NCI-H510A treated with DMSO at 0.1 percent for 48 hours (cell line): ENCODE measurements at regions not wholly inside any gene's neighbourhood (a gene's known extent, or its start where the extent isn't known, plus 50 kb on each side); places are given as distances from the start of the nearest gene placed in this dataset.
A peak's percentile ranks its signal among the peaks of the same experiment; 100 is the strongest.

ENCODE experiments used
- DNase-seq: peaks from one replicate; lab custom pipeline; 2025; lab: John Stamatoyannopoulos, UW

DNA sequence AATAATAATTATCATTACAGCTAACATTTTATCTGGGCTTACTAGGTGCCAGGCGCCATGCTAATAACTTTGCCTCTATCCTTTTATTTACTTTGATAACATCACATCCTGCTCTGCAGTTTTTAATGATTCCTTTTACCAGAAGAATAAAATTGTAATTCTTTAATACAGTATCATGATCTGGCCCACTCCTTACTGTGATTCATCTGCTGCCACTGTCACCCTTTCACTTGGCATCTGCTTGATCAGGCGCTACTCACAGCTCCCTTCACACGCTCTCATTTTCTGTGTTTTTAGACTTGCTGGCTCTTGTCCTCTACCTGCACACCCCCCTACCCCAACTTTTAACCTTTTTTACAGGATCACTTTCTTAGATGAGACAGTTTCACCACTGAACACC is 167.5 kb downstream of the NTMT2 start:
- DNase-seq: no peak

DNA sequence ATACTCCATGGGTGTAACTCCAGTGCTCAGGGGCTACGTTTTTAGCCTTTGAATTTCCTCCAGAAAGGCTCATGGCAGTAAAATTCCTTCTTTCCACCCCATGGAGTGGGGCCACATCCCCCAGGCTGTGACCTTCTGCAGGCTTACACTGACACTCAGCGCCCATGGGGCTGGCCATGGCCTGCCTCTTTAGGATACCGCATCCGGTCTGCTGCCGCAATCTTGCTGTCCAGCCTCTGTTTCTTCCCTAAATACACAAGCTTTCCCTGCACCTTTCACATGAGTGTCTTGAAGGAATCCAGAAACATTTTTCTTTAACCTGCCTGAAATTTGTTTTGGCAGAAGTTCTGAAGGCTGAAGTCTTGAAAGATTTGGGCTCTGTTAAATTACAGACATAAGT is 170.5 kb downstream of the NTMT2 start:
- DNase-seq: no peak

DNA sequence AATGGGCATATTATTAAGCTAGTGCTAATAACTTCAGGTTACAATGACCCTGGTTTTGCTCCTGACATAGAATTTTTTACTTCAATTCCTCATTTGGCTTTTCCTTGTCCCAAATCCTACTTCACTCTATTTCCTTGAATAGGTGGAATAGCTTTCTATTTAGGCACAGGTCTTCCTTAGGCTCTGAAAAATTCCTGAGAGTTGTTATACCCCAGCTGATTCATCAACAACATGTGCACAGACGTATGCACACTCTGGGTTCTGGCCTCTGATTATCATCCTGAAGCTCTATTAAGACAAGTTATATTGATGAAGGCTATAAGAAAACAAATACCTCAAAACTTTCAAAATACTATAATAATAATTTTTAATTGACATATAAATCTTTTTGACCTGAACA is 172.4 kb downstream of the NTMT2 start:
- no peak for DNase-seq

DNA sequence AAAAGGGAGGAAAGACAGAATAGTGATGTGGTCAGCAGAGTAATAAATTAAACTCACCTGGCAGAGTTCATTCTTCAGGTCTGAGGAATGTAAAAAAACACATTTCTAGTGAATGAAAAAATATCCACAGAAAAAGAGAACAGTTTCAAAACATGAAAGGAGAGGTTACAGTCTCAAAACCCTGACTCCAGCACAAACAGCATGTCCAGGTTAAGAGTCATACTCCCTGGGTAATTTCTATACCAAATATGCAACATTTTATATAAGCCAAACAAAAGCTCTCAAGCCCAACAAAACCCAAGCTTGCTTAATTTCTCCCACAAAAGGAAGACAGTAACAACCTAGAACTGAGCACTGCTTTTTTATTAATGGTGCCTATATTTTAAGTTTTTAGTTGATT is 173.0 kb downstream of the NTMT2 start:
- no peak for DNase-seq

DNA sequence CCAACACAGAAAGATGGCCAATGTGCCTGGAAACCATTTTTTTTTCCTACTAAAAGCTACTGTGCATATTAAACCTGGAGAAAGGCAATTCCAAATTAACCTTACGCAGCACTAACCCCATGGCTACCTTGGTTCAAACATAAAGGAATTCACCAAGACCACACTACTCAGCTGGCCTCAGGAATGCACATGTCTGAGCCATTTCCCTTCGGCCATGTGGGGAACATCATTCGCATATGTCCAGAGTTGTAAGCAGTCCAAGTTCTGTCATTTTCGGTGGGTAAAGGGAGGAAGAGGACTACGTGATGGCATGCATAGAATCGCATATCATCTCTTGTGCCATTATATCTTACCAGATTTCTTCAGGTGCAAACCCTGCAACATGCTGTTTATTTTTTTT is 175.4 kb downstream of the NTMT2 start:
- DNase-seq: no peak

DNA sequence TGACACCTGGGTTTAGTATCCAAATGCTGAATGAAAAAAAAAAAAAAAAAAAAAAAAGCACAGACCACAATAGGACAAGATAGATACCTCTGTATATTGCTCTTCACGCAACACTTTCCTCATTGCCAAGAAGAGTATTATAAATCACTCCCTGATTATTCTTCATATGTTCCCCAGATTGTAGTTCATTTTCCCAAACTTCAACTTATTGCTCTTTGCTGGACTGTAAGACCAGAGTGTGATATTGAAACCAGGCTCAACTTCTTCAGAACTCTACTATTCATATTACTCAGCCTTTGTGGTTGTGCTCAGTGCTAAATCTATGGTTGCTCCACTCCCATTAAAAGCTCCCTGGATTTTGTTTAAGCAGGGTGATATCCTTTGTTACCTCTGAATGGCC is 180.4 kb downstream of the NTMT2 start:
- no peak for DNase-seq

DNA sequence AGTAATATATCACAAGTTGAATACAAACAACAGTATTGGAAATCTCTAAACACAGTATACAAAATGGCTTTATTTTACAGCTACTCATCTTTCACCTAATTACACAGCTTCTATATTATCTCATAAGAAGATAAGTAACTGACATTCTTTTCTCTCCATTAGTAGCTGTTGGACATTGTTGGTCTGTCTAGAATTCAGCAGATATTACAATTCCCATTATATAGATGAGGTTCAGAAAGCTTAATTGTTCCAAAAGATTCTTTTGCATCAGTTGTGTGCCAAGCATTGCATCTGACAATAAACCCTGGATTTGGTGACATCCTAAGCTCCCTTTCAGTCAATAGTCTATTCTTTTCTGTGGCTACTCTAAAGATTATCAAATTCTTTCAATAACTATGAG is 187.0 kb downstream of the NTMT2 start:
- no peak for DNase-seq

DNA sequence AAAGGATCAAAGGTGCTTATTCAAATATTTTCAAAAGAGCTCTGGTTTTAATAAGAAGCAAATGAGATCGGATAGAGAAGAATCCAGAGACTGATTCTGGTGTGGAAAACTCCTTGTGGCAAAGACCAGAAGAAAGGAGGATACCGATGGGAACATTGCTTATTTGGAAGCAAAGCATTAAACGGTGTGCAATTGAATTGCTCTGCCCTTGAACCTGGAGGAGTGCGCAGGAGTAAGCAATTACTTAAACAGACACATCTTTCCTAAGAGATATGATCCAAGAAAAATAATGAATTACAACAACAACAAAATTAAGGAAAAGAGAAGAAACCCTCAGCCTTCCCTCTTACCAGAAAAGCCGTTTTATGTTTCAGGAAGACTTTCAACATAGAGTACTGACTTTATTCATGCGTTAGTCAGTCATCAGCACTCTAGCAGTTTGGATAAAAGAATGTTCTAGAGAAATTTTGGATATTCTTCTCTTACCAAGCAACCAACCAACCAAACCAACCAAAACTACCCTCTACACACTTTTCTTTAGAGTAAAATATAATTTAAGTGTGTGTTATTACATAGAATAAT is 191.7 kb downstream of the NTMT2 start:
- DNase-seq: no peak

DNA sequence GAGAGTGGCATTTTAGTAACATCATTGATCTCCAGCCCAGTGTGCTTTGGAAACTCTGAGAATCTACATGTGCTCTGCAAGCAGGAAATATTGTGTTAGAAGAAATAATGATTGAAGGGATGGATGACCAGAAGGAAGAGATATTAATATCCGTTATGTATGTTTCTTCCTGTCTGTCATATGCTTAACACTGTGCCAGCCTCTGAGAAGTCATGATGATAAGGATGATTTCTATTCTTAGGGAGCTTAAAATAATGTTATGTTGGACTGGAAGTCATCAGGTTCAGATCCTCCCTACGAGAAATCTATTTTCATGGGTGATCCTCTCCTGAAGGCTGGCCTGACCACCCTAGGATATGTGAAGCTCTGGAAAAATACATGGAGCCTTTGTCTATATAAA is 192.4 kb upstream of the GORAB start:
- no peak for DNase-seq

DNA sequence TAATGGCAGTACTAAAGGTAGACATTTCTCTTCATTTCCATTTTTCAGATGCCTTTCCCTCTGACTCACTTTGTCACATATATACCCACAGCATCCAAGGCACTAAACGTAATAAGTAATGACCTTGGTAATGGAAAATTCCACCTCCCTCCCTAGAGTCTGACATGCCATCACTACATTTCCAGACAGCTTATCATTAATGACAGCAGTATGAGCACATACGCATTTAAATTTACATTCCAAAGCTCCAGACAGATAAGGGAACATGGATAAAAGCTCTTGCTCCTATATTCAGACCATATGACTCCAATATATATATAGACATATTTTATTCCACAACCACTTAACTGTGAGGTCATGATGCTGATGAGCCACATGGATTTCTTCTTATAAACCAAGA is 191.7 kb upstream of the GORAB start:
- no peak for DNase-seq

DNA sequence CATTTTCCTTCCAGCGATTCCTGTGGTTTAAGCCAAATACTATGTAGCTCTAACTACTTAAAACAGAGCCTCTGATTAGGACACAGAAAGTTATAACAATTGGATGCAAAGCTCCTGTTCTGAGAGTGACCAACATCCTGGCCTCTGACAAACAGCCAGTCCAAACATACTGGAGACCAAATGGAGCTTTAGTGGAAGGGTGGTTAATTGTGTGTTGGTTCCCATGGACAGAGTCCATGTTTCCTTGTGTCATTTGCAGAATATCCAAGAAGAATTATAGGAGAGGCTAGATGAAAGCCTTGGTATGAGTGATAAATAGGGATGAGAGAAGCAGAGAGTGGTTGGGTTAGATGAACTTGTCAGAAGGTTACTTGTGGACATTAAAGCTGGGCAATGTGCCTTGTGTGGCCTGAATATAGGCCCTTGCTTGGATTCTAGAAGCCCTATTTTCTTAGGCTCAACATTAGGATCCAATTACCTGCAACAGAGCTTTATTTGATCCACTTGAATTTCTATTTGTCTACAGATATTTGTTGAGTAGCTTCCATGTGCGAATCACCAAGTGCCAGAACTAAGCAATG is 180.5 kb upstream of the GORAB start:
- DNase-seq: peak; percentile 39

DNA sequence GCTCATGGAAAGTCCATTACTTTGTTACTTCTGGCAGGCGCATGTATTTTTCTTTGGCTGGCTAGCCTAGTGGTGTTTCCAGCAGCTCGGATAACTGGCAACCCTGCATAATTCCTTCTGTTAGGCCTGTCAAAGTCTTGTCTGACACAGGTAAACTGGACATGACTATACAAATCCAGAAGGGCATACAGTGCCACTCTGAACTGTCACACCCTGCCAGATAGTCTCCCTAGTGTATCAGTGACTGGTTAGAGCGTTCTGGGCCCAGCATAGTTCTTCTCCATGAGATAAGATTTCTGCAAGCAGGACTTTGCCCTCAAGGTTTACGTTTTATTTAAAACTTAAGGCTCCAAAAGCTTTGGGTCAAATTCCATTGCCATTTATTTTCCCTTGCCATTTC is 177.7 kb upstream of the GORAB start:
- no peak for DNase-seq

DNA sequence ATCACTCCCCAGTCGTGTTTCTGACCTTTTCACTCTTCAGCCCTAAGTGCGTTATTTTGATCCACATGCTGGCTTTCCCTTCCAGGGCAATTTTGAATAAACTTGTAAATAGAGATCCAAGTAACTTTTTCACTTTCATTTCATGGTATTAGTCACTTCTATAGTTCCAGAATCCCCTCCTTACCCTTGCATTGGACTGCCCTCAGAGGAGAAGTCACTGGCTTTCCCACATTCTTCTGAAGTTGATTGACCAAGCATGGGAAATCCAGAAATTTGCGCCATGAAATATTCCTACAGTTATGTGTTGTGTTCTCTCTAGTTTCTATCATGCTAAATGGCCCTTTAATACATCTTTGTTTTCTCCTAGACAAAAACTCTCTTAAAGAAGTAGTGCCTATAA is 177.3 kb upstream of the GORAB start:
- DNase-seq: no peak

DNA sequence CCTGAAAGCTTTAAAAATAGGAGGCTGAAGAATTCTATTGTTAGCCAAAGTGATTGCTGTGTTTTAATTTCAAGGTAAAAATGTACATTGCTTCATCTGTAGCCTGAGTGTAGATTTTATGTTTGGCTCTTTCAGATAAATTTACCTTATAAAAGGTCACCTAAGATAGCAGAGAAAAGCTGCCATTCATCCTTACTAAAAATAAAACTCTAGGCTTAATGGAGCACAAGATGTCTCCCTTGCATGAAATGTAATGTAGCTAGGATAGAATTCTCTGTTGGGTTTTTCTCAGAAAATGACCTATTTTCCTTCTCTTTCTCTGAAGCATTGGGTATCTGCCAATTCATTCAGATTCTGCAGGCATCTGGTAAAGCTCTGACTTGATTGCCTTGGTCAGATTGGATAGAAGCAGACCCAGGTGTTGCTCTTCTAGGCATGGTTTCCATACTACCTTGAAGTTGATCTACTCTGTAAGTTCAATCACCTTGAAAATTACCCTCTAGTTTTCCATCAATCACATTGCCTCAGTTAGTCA is 176.6 kb upstream of the GORAB start:
- DNase-seq: no peak

DNA sequence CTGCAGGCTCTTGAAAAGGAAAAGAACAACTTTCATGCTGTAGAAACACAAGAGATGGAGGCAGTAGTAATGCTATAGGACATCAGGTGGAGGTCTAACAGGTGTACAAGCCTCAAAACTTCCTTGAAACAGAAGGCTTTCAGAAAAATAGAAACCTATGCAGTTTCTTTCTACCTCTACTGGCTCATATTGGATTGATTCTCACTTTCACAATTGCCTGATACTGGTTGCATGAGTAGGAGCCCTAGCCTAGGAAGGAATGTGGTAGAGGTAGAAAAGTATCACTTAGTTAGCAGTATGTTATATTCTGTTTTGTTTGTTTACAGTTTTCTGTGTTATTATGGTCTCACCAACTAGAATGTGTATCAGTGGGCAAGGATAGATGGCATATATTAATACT is 175.4 kb upstream of the GORAB start:
- no peak for DNase-seq

DNA sequence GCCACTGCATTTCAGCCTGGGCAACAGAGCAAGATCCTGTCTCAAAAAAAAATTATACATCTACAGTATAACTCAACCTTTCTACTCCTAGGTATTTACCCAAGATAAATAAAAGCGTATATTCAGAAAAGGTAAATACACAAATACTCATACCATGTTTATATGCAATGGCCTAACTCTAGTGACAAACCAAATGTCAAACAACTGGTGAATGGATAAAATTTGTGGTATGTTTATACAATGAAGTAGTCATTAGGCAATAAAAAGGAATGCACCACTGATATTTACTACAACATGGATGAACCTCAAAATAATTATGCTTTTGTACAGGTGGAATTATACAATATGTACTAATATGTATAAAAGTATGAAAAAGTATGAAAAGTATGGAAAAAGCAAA is 174.2 kb upstream of the GORAB start:
- DNase-seq: no peak

DNA sequence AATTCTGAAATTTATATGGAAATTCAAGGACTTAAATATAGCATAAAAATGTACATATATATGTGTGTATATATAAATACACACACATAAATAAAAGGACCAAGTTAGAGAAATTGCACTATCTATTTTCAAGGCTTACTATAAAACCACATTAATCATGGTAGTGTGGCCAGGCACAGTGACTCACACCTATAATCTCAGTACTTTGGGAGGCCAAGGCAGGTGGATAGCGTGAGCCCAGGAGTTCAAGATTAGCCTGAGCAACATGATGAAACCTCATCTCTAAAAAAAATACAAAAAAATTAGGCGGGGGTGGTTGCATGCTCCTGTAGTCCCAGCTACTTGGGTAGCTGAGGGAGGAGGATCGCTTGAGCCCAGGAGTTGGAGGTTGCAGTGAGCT is 171.4 kb upstream of the GORAB start:
- DNase-seq: no peak

DNA sequence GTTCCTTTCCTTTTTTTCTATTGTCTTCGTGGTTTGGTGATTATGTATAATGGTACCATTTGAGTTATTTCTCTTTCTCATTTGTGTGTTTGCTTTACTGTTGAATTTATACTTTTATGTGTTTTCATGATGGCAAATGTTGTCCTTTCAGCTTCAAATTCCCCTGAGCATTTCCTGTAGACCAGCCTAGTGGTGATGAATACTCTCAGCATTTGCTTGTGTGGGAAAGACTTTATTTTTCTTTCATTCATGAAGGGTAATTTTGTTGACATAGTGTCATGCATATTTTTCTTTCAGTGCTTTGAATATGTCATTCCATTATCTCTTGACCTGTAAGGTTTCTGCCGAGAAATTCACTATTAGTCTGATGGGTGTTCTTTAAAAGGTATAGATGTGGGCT is 166.6 kb upstream of the GORAB start:
- DNase-seq: no peak

DNA sequence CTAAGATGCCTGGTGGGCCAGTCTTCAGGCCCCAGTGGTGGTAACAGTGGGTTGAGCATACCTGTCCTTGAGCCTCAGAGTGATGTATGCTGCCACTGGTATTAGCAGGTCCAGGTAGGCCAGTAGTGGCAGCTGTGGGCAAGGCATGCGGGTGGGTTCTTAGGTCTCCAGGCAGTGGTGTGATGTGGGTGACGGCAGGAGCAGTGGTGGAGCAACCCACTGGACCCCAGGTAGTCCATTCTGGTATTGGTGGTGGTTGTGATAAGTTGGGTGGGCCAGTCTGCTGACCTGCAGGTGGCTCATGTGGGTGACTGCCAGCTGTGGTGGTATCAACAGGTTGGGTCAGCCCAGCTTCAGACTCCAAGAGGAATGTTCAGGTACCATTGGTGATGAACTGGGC is 165.0 kb upstream of the GORAB start:
- DNase-seq: no peak

DNA sequence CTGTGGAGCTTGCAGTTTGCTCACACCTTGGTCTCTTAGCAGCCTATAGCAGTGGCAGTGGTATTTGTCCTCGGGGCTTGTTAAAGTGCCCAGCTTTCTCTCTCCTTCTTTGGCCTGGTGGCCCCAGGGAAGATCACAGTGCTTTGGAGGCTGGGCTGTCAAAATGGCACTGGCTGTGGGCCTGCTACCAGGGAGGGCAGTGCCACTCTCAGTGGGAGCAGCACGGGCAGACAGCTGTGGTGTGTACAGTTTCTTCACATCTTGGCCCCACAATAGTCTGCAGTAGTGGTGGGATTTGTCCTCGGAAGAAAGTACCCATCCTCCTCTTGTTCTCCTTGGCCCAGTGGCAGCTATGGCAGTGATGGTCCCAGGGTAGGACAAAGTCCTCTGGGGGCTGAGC is 164.4 kb upstream of the GORAB start:
- no peak for DNase-seq

DNA sequence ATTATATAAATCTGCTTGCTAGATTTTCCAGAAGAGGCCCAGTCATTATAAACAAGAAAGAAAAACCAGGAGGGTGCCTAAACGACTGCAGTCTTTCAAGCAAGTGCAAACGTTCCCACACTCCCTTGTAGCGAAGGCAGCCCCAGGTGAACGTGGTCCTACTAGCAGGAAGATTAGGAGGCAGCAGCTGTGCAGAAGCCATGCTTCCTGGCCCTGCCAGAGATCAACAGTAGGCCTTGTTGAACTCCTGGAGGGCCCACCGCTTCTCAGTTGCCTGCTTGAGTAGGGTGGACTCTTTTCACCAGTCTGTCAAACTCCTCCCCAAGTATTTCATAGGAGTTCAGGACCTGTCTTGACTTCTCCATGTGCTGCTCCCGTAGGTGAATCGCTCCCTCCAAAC is 163.0 kb upstream of the GORAB start:
- no peak for DNase-seq

DNA sequence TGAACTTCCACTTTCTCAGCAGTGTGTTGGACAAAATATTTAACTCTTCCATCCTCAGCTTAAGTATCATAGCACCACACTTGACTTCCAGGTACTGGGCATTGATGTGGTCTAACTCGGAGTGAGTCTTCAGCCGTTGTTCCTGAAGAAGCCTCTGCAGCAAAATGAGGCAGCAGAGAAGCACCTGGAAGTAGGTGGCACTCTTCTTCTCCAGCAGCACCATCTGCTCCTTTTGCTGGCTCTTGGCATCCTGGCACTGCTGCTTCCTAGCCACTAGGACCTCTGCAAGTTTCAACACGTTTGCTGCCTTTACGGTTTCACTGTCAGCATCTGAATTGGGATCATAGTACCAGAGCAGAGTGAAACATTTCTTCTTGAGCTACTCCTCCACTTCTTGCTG is 162.5 kb upstream of the GORAB start:
- DNase-seq: no peak

DNA sequence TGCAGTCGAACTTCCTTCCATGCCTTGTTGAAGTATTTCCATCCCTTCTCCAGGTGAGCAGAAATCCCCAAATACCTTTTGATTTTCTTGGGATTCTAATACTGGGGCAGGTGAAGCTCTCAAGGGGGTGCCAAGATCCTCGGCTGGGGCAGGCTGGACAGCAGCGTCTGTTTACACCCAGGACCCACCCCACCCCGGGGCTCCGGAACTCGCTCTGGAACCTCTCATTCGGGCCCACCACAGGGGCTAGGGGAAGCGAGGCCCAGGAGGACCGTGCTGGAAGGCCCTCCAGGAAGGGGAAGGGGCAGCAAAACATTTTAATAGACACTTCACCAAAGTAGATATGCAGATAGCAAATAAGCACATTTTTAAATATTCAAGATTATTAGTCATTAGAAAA is 161.9 kb upstream of the GORAB start:
- no peak for DNase-seq

DNA sequence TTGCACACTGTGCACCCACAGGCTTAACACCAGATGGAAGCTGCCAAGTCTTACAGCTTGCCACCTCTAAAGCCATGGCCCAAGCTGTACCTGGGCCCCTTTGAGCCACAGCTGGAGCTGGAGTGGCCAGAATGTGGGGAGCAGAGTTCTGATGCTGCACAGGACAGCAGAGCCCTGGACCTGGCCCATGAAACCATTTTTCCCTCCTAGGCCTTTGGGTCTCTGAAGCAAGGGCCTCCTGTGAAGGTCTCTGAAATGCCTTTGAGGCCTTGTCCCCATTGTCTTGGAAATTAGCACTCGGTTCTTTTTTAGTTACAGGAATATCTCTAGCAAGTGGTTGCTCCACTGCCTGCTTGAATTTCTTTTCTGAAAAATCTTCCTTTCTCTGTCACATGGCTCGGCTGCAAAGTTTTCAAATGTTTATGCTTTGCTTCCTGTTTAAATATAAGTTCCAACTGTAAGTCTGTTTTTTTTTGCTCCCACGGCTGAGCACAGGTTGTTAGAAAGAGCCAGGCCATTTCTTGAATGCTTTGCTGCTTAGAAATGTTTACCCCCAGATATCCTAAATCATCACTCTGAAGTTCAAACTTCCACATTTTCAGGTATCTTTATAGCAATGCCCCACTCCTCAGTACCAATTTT is 156.8 kb upstream of the GORAB start:
- no peak for DNase-seq
